GM12878 (cell line): ENCODE measurements at regions not wholly inside any gene's neighbourhood (a gene's known extent, or its start where the extent isn't known, plus 50 kb on each side); places are given as distances from the start of the nearest gene placed in this dataset.

Experiments
- ATAC-seq: fragments of 200-7000 bp; cut with Tn5 transposase; 3 replicates; pipeline ENCODE4 v1.9.1; 2020; ENCODE audit warnings: mild to moderate bottlenecking, moderate library complexity
- BruUV-seq: library from RNA; stranded (reverse); fragments of 400-500 nt; replicated peaks from 2 replicates; lab custom pipeline; 2021; lab: Mats Ljungman, UMichigan
- CTCF ChIA-PET: fragments of 300-600 bp; sonication (Branson Sonifier 250); formaldehyde crosslinking; extraction: SDS; loops from one replicate; lab custom pipeline; 2021; ENCODE audit warnings: inconsistent platforms; lab: Yijun Ruan, JAX
- POLR2A ChIA-PET: fragments of 350-600 bp; formaldehyde crosslinking; extraction: SDS; loops from one replicate; lab custom pipeline; 2021; ENCODE audit warnings: inconsistent platforms; lab: Charles Lee
- RAD21 ChIA-PET: fragments of 300-600 bp; sonication (Branson Sonifier 250); formaldehyde crosslinking; loops from one replicate; lab custom pipeline; 2023; ENCODE audit warnings: antibody characterized with exemption; ENCODE audit not compliant: unreplicated experiment; lab: Charles Lee
- SMC1A ChIA-PET: fragments of 300-600 bp; sonication (Branson Sonifier 250); formaldehyde crosslinking; loops from one replicate; lab custom pipeline; 2023; ENCODE audit not compliant: unreplicated experiment, uncharacterized antibody; lab: Charles Lee
- DNase-seq: peaks from one replicate; pipeline ENCODE4 v3.0.0-alpha.2; 2011; ENCODE audit warnings: low read depth, low spot score
- FAIRE-seq: peaks from 3 replicates; lab custom pipeline; 2011; peaks lifted over from hg19 to GRCh38; lab: Jason Lieb, UNC
- H2AFZ ChIP-seq: 2 replicates; pipeline ENCODE4 v1.6.0; 2011; ENCODE audit warnings: low read depth, low read length, control low read depth; ENCODE audit not compliant: control insufficient read depth
- H3K27ac ChIP-seq: 2 replicates; pipeline ENCODE4 v1.5.1; 2011; ENCODE audit warnings: control low read depth; ENCODE audit not compliant: control insufficient read depth, insufficient read depth
- H3K27me3 ChIP-seq, 2 experiments: replicated peaks in 1 of 2; 2 replicates each; pipeline versions ENCODE4 v1.6.0 to v1.6.1; 2011; ENCODE audit warnings: low read length in 1 of 2; ENCODE audit not compliant: control insufficient read depth in 2 of 2, insufficient read depth in 2 of 2
- H3K36me3 ChIP-seq, 2 experiments: 2 replicates each; pipeline ENCODE4 v1.5.1; 2011; ENCODE audit warnings: low read length in 1 of 2; ENCODE audit not compliant: control insufficient read depth in 2 of 2, insufficient read depth in 2 of 2
- H3K4me1 ChIP-seq: 2 replicates; pipeline ENCODE4 v1.6.1; 2011; ENCODE audit warnings: mild to moderate bottlenecking, low read length, moderate library complexity, mixed read lengths; ENCODE audit not compliant: control insufficient read depth, insufficient read depth
- H3K4me2 ChIP-seq: 2 replicates; pipeline ENCODE4 v1.6.0; 2011; ENCODE audit warnings: control low read depth; ENCODE audit not compliant: control insufficient read depth, insufficient read depth
- H3K4me3 ChIP-seq: fragments of 200-600 bp; sonication (generic); 2 replicates; pipeline ENCODE4 v1.5.1; 2016
- H3K79me2 ChIP-seq: 2 replicates; pipeline ENCODE4 v1.6.0; 2011; ENCODE audit warnings: low read length; ENCODE audit not compliant: control insufficient read depth, insufficient read depth
- H3K9ac ChIP-seq: 2 replicates; pipeline ENCODE4 v1.8.0; 2011; ENCODE audit warnings: low read length, control low read depth, mixed read lengths; ENCODE audit not compliant: control insufficient read depth, insufficient read depth
- H3K9me3 ChIP-seq: replicated peaks from 3 replicates; pipeline ENCODE4 v1.5.1; 2011; ENCODE audit warnings: mild to moderate bottlenecking, low read length; ENCODE audit not compliant: control insufficient read depth, insufficient read depth
- H4K20me1 ChIP-seq: 2 replicates; pipeline ENCODE4 v1.6.0; 2011; ENCODE audit not compliant: control insufficient read depth, insufficient read depth
- BCL11A ChIP-seq: IDR thresholded peaks from 2 replicates; pipeline ENCODE4 v1.6.1; 2011; ENCODE audit warnings: low read depth, low read length
- ETV6 ChIP-seq, 2 experiments: fragments of 450-650 bp in 1 of 2; IDR thresholded peaks in 1 of 2; conservative IDR thresholded peaks in 1 of 2; 2 replicates each; pipeline ENCODE4 v1.6.1; 2014; ENCODE audit warnings: antibody characterized with exemption in 1 of 2, borderline replicate concordance in 1 of 2, low read depth in 1 of 2, mild to moderate bottlenecking in 1 of 2, moderate library complexity in 1 of 2
- MYB ChIP-seq: fragments of 150-350 bp; IDR thresholded peaks from 2 replicates; pipeline ENCODE4 v1.6.1; 2014; ENCODE audit warnings: mild to moderate bottlenecking, low read depth, low read length, borderline replicate concordance
- MYC ChIP-seq: IDR thresholded peaks from 2 replicates; pipeline ENCODE4 v1.6.1; 2011; ENCODE audit warnings: mild to moderate bottlenecking, low read length, moderate library complexity, inconsistent platforms; ENCODE audit not compliant: insufficient read depth, insufficient replicate concordance, insufficient read length, severe bottlenecking
- NR2C2 ChIP-seq: IDR thresholded peaks from 2 replicates; pipeline ENCODE4 v1.6.1; 2011; ENCODE audit warnings: borderline replicate concordance, low read depth; ENCODE audit not compliant: control insufficient read depth, insufficient read length
- PAX8 ChIP-seq: fragments of 450-650 bp; IDR thresholded peaks from 2 replicates; pipeline ENCODE4 v1.6.1; 2017; ENCODE audit warnings: mild to moderate bottlenecking, moderate library complexity
- SMAD1 ChIP-seq: fragments of 450-650 bp; IDR thresholded peaks from 2 replicates; pipeline ENCODE4 v1.6.1; 2018; ENCODE audit warnings: mild to moderate bottlenecking, low read depth; ENCODE audit not compliant: partially characterized antibody
- TARDBP ChIP-seq: IDR thresholded peaks from 2 replicates; pipeline ENCODE4 v1.6.1; 2016; ENCODE audit warnings: borderline replicate concordance
- YBX1 ChIP-seq: fragments of 450-650 bp; IDR thresholded peaks from 2 replicates; pipeline ENCODE4 v1.6.1; 2016; ENCODE audit warnings: antibody characterized with exemption
- ZBED1 ChIP-seq: IDR thresholded peaks from 2 replicates; pipeline ENCODE4 v1.6.1; 2016; ENCODE audit warnings: borderline replicate concordance
- WGBS: methylation state at CpG from one replicate; pipeline ENCODE4 v1.1.6; 2016; ENCODE audit warnings: low lambda C conversion rate; ENCODE audit not compliant: insufficient replicate concordance, insufficient coverage; ENCODE audit errors: missing lambda C conversion rate; 5-methylcytosine and 5-hydroxymethylcytosine counted together
- in situ Hi-C: fragments of 300-500 bp; cut with MboI; formaldehyde crosslinking; loops from 9 replicates; pipeline ENCODE4 v1.14.3; 2018; ENCODE audit warnings: mixed read lengths
- intact Hi-C: fragments of 100-400 bp; cut with micrococcal nuclease; formaldehyde crosslinking; loops from one replicate; pipeline ENCODE4 v1.14.2; 2022; ENCODE audit not compliant: unreplicated experiment
- TF ChIP-seq, protein P1 (sequence below): fragments of 450-650 bp; IDR thresholded peaks from 2 replicates; pipeline ENCODE4 v1.6.1; 2017; ENCODE audit warnings: antibody characterized with exemption, mild to moderate bottlenecking, moderate library complexity

DNA sequence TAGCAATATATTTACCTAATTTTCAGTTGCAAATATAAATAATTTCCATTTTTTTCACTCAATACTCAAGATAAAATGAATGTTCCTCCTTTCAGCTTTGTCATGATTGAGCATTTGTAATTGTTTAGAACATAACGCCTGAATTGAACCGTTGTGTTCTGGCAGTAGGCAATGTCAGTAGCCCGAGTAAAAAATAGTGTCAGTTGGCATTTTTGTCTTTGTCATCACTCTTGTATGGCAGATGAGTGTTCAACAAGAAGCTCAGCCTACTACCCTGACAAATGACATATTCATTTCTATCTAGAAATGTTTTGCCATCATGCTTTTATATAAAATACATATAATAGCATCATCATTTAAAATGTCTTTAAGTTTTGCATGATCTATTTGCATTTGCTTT lies 691.4 kb upstream of the NCAM2 start:
- Histone ChIP-seq H3K9me3 (no peaks in the 10 kb centered on the region), H3K4me2 (no peak overlapping the region), H3K36me3 (no peaks in the 10 kb centered on the region), H2AFZ (no peak overlapping the region), H3K27ac (no peak overlapping the region), H3K4me1 (no peaks in the 10 kb centered on the region), H3K79me2 (no peaks in the 10 kb centered on the region), H3K4me3 (no peak overlapping the region), H3K9ac (no peak overlapping the region), H3K27me3 (no peaks in the 10 kb centered on the region), H4K20me1 (no peaks in the 10 kb centered on the region)
- ChIA-PET POLR2A (no interaction called here), RAD21 (no interaction called here), SMC1A (no interaction called here), CTCF (no interaction called here)
- intact Hi-C loops (no loop called here), in situ Hi-C loops (no loop called here)
- TF ChIP-seq SMAD1 (no peak), ETV6 (conservative IDR thresholded peaks at IDR 0.05 in 1 of 2, IDR thresholded peaks at IDR 0.05 in 1 of 2; ENCODE audit: borderline replicate concordance in 1 of 2, low read depth in 1 of 2) (no peak), ZBED1 (no peak)
- ATAC-seq (no peak), DNase-seq (no peak), FAIRE-seq (no peak)
- BruUV-seq, result no TSS peak
- 29% methylated on average over 3 of the region's 3 CpGs for WGBS

DNA sequence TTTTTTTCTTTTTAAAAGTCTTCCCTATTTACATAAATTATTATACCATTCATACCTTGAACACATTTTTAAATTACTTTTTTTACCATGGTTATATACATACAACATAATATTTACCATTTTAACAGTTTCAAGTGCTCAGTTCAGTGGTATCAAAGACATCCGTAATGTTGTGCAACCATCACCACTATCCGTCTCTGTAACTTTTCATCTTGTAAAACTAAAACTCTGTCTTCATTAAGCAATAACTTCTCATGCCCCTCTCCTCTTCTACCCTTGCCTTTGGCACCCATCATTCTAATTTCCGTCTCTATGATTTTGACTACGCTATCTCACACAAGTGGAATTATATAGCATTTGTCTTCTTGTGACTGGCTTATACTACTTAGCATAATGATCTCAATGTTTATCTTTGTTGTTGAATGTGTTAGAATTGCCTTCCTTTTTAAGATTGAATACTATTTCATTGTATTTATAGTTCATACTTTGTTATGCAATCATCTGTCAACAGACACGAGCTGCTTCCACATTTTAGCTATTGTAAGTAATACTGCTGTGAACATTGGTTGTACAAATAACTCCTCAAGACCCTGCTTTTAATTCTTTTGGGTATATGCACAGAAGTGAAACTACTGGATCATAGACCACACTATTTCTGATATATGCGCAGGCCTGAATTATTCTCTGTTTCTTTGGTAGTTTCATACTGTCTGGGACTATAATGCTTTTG lies 689.5 kb upstream of the NCAM2 start:
- no peak for ATAC-seq
- Histone ChIP-seq H3K4me2 (no peak overlapping the region), H3K4me3 (no peak overlapping the region), H3K79me2 (no peaks in the 10 kb centered on the region), H2AFZ (no peak overlapping the region), H3K27ac (no peak overlapping the region), H3K9me3 (no peaks in the 10 kb centered on the region), H3K27me3 (no peaks in the 10 kb centered on the region), H4K20me1 (no peaks in the 10 kb centered on the region), H3K4me1 (no peaks in the 10 kb centered on the region), H3K36me3 (no peaks in the 10 kb centered on the region), H3K9ac (no peak overlapping the region)
- CTCF ChIA-PET, result no interaction called here
- intact Hi-C loops (no loop called here), in situ Hi-C loops (no loop called here)
- SMC1A ChIA-PET, result no interaction called here
- RAD21 ChIA-PET, result no interaction called here
- TF ChIP-seq NR2C2, result no peak
- no peak for TF ChIP-seq MYB
- no peak for TF ChIP-seq YBX1
- no peak for TF ChIP-seq PAX8
- TF ChIP-seq TARDBP, result no peak
- no peak for TF ChIP-seq MYC
- TF ChIP-seq BCL11A, result no peak
- TF ChIP-seq, protein P1, sequence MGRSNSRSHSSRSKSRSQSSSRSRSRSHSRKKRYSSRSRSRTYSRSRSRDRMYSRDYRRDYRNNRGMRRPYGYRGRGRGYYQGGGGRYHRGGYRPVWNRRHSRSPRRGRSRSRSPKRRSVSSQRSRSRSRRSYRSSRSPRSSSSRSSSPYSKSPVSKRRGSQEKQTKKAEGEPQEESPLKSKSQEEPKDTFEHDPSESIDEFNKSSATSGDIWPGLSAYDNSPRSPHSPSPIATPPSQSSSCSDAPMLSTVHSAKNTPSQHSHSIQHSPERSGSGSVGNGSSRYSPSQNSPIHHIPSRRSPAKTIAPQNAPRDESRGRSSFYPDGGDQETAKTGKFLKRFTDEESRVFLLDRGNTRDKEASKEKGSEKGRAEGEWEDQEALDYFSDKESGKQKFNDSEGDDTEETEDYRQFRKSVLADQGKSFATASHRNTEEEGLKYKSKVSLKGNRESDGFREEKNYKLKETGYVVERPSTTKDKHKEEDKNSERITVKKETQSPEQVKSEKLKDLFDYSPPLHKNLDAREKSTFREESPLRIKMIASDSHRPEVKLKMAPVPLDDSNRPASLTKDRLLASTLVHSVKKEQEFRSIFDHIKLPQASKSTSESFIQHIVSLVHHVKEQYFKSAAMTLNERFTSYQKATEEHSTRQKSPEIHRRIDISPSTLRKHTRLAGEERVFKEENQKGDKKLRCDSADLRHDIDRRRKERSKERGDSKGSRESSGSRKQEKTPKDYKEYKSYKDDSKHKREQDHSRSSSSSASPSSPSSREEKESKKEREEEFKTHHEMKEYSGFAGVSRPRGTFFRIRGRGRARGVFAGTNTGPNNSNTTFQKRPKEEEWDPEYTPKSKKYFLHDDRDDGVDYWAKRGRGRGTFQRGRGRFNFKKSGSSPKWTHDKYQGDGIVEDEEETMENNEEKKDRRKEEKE, result no peak
- DNase-seq, result no peak
- POLR2A ChIA-PET, result no interaction called here
- no peak for FAIRE-seq
- no TSS peak for BruUV-seq
- 57% methylated on average over 6 of the region's 6 CpGs for WGBS
